Adipocyte (in vitro differentiated cells): ENCODE measurements at regions not wholly inside any gene's neighbourhood (a gene's known extent, or its start where the extent isn't known, plus 50 kb on each side); places are given as distances from the start of the nearest gene placed in this dataset.
"Not testable (repeated sequence)": the region's sequence is repeated elsewhere in the genome, so short reads cannot be mapped to it uniquely, and the experiment has no call there.

ENCODE experiments used
- DNase-seq: peaks from one replicate; pipeline ENCODE4 v3.0.0-alpha.2; 2015; ENCODE audit warnings: low read depth
- H3K27me3 ChIP-seq: replicated peaks from 2 replicates; pipeline ENCODE4 v1.7.0; 2013; ENCODE audit warnings: mild to moderate bottlenecking, low read length, moderate library complexity; ENCODE audit not compliant: control insufficient read depth, insufficient read depth
- H3K36me3 ChIP-seq: 2 replicates; pipeline ENCODE4 v1.7.0; 2013; ENCODE audit warnings: low read length, mild to moderate bottlenecking, moderate library complexity; ENCODE audit not compliant: control insufficient read depth, insufficient read depth, severe bottlenecking
- H3K4me1 ChIP-seq: 2 replicates; pipeline ENCODE4 v1.7.0; 2013; ENCODE audit warnings: mild to moderate bottlenecking, low read length, moderate library complexity; ENCODE audit not compliant: control insufficient read depth, insufficient read depth
- H3K4me3 ChIP-seq: 2 replicates; pipeline ENCODE4 v1.7.0; 2013; ENCODE audit warnings: mild to moderate bottlenecking, low read length, moderate library complexity
- H3K9ac ChIP-seq: 2 replicates; pipeline ENCODE4 v1.7.0; 2013; ENCODE audit warnings: mild to moderate bottlenecking, low read length, moderate library complexity
- H3K9me3 ChIP-seq: 2 replicates; pipeline ENCODE4 v1.7.0; 2013; ENCODE audit warnings: mild to moderate bottlenecking, low read length, moderate library complexity; ENCODE audit not compliant: control insufficient read depth

- Histone ChIP-seq H3K27me3 (peaks cover 25% of the 10 kb centered on the region), H3K36me3 (no peaks in the 10 kb centered on the region), H3K4me3 (no peak overlapping the region), H3K9ac (no peak overlapping the region), H3K9me3 (no peaks in the 10 kb centered on the region), H3K4me1 (no peaks in the 10 kb centered on the region)
- DNase-seq = no peak
Measured at GRCh38 chr10:118445535-118445934, 103.4 kb upstream of the FAM204A start.

GRCh38 chr10:118444069-118444468, 101.9 kb upstream of the FAM204A start:
- H3K27me3 ChIP-seq = peaks cover 27% of the 10 kb centered on the region
- H3K4me3 ChIP-seq = no peak overlapping the region
- no peak for DNase-seq
- H3K9me3 ChIP-seq = no peaks in the 10 kb centered on the region
- no peak overlapping the region for H3K9ac ChIP-seq
- no peaks in the 10 kb centered on the region for H3K36me3 ChIP-seq
- H3K4me1 ChIP-seq = no peaks in the 10 kb centered on the region

- Histone ChIP-seq H3K9me3 (no peaks in the 10 kb centered on the region), H3K27me3 (peaks cover 23% of the 10 kb centered on the region), H3K4me1 (no peaks in the 10 kb centered on the region), H3K36me3 (no peaks in the 10 kb centered on the region), H3K9ac (no peak overlapping the region), H3K4me3 (no peak overlapping the region)
- DNase-seq = no peak
Measured at GRCh38 chr10:118442032-118442431, 99.9 kb upstream of the FAM204A start.

- H3K4me3 ChIP-seq = no peak overlapping the region
- no peak for DNase-seq
- H3K27me3 ChIP-seq = peaks cover 23% of the 10 kb centered on the region
- H3K9me3 ChIP-seq = no peaks in the 10 kb centered on the region
- H3K4me1 ChIP-seq = no peaks in the 10 kb centered on the region
- H3K36me3 ChIP-seq = no peaks in the 10 kb centered on the region
- H3K9ac ChIP-seq = no peak overlapping the region
Measured at GRCh38 chr10:118439824-118440223, 97.7 kb upstream of the FAM204A start.

- no peak for DNase-seq
- H3K4me1 ChIP-seq = no peaks in the 10 kb centered on the region
Measured at GRCh38 chr10:118436742-118437141, 94.6 kb upstream of the FAM204A start.

GRCh38 chr10:118430190-118430589, 88.1 kb upstream of the FAM204A start:
- no peaks in the 10 kb centered on the region for H3K36me3 ChIP-seq
- H3K27me3 ChIP-seq = no peaks in the 10 kb centered on the region
- DNase-seq = no peak
- no peak overlapping the region for H3K4me3 ChIP-seq
- H3K9me3 ChIP-seq = peaks cover 10% of the 10 kb centered on the region
- no peaks in the 10 kb centered on the region for H3K4me1 ChIP-seq
- H3K9ac ChIP-seq = no peak overlapping the region

More at GRCh38 chr10:118436742-118437141, 94.6 kb upstream of the FAM204A start:
- H3K36me3 ChIP-seq = no peaks in the 10 kb centered on the region
- H3K4me3 ChIP-seq = no peak overlapping the region
- no peak overlapping the region for H3K9ac ChIP-seq
- H3K27me3 ChIP-seq = peaks cover 23% of the 10 kb centered on the region
- peaks cover 10% of the 10 kb centered on the region for H3K9me3 ChIP-seq

GRCh38 chr10:118423800-118424442, 81.8 kb upstream of the FAM204A start:
- H3K4me1 ChIP-seq = no peaks in the 10 kb centered on the region
- peak; percentile 95 for DNase-seq

GRCh38 chr10:118422241-118422640, 80.1 kb upstream of the FAM204A start:
- H3K9ac ChIP-seq = no peak overlapping the region
- no peak overlapping the region for H3K4me3 ChIP-seq
- peaks cover 19% of the 10 kb centered on the region for H3K27me3 ChIP-seq
- DNase-seq = no peak
- H3K4me1 ChIP-seq = no peaks in the 10 kb centered on the region
- no peaks in the 10 kb centered on the region for H3K36me3 ChIP-seq
- H3K9me3 ChIP-seq = no peaks in the 10 kb centered on the region

More at GRCh38 chr10:118423800-118424442, 81.8 kb upstream of the FAM204A start:
- Histone ChIP-seq H3K36me3 (no peaks in the 10 kb centered on the region), H3K9ac (no peak overlapping the region), H3K4me3 (no peak overlapping the region), H3K9me3 (no peaks in the 10 kb centered on the region), H3K27me3 (peaks cover 6% of the 10 kb centered on the region)

GRCh38 chr10:118420049-118420448, 77.9 kb upstream of the FAM204A start:
- not testable (repeated sequence) for H3K9ac ChIP-seq, H3K4me1 ChIP-seq, DNase-seq, H3K4me3 ChIP-seq, H3K9me3 ChIP-seq, H3K36me3 ChIP-seq
- peaks cover 34% of the 10 kb centered on the region for H3K27me3 ChIP-seq

- Histone ChIP-seq H3K4me1 (no peaks in the 10 kb centered on the region), H3K4me3 (no peak overlapping the region), H3K36me3 (no peaks in the 10 kb centered on the region), H3K9ac (no peak overlapping the region), H3K27me3 (peaks cover 30% of the 10 kb centered on the region), H3K9me3 (no peaks in the 10 kb centered on the region)
- DNase-seq = no peak
Measured at GRCh38 chr10:118412932-118413331, 70.8 kb upstream of the FAM204A start.

- no peaks in the 10 kb centered on the region for H3K4me1 ChIP-seq
- H3K9ac ChIP-seq = no peak overlapping the region
- H3K36me3 ChIP-seq = no peaks in the 10 kb centered on the region
- H3K9me3 ChIP-seq = no peaks in the 10 kb centered on the region
- no peak overlapping the region for H3K4me3 ChIP-seq
- H3K27me3 ChIP-seq = peaks cover 24% of the 10 kb centered on the region
- DNase-seq = no peak
Measured at GRCh38 chr10:118412132-118412760, 70.1 kb upstream of the FAM204A start.
